ENCODE measurements at regions not wholly inside any gene's neighbourhood (a gene's known extent, or its start where the extent isn't known, plus 50 kb on each side); places are given as distances from the start of the nearest gene placed in this dataset.
"Not testable (repeated sequence)": the region's sequence is repeated elsewhere in the genome, so short reads cannot be mapped to it uniquely, and the experiment has no call there.

- Histone ChIP-seq H3K27me3 (replicated peaks; ENCODE audit: insufficient read depth) (no peaks in the 10 kb centered on the region), H3K36me3 (no peaks in the 10 kb centered on the region), H3K4me1 (replicated peaks) (no peaks in the 10 kb centered on the region), H3K4me3 (no peak overlapping the region), H3K9me3 (no peaks in the 10 kb centered on the region), H3K27ac (no peak overlapping the region)
- intact Hi-C loops (cut with DNase I): no loop called here
- TF ChIP-seq POLR2A (IDR thresholded peaks at IDR 0.05) (no peak), CTCF (IDR thresholded peaks at IDR 0.05) (no peak), POLR2AphosphoS5 (IDR thresholded peaks at IDR 0.05) (no peak)
- 30% methylated on average over 6 of the region's 6 CpGs for whole genome bisulfite sequencing
- no peak for DNase-seq (ENCODE audit: low spot score)
Observed at GRCh38 chr5:58181578-58182286, 278.2 kb downstream of the PLK2 start.

- Histone ChIP-seq H3K27me3 (replicated peaks; ENCODE audit: insufficient read depth) (peaks cover 3% of the 10 kb centered on the region), H3K4me1 (replicated peaks) (no peaks in the 10 kb centered on the region), H3K36me3 (no peaks in the 10 kb centered on the region), H3K27ac (no peak overlapping the region), H3K9me3 (no peaks in the 10 kb centered on the region), H3K4me3 (no peak overlapping the region)
- DNase-seq (ENCODE audit: low spot score): no peak
- WGBS: 96% methylated on average over 1 of the region's 1 CpG
- intact Hi-C loops (cut with DNase I): no loop called here
- TF ChIP-seq CTCF (IDR thresholded peaks at IDR 0.05) (no peak), POLR2AphosphoS5 (IDR thresholded peaks at IDR 0.05) (no peak), POLR2A (IDR thresholded peaks at IDR 0.05) (no peak)
Observed at GRCh38 chr5:58172946-58173345, 286.9 kb downstream of the PLK2 start.

- Histone ChIP-seq H3K27ac (no peak overlapping the region), H3K4me3 (no peak overlapping the region), H3K27me3 (replicated peaks; ENCODE audit: insufficient read depth) (peaks cover 3% of the 10 kb centered on the region), H3K4me1 (replicated peaks) (no peaks in the 10 kb centered on the region), H3K9me3 (no peaks in the 10 kb centered on the region), H3K36me3 (no peaks in the 10 kb centered on the region)
- DNase-seq (ENCODE audit: low spot score): no peak
- WGBS: 83% methylated on average over 3 of the region's 3 CpGs
- TF ChIP-seq CTCF (IDR thresholded peaks at IDR 0.05): no peak
- no peak for TF ChIP-seq POLR2AphosphoS5 (IDR thresholded peaks at IDR 0.05)
- TF ChIP-seq POLR2A (IDR thresholded peaks at IDR 0.05): no peak
- intact Hi-C loops (cut with DNase I): no loop called here
Observed at GRCh38 chr5:58165152-58165551, 294.7 kb downstream of the PLK2 start.

GRCh38 chr5:58161889-58162288, 298.0 kb downstream of the PLK2 start:
- H3K27me3 ChIP-seq (replicated peaks; ENCODE audit: insufficient read depth); H3K4me1 ChIP-seq (replicated peaks); DNase-seq (ENCODE audit: low spot score); H3K9me3 ChIP-seq; H3K27ac ChIP-seq; H3K4me3 ChIP-seq; intact Hi-C loops (cut with DNase I); H3K36me3 ChIP-seq: not testable (repeated sequence)
- 83% methylated on average over 6 of the region's 6 CpGs for WGBS

GRCh38 chr5:58156973-58157701, 302.7 kb downstream of the PLK2 start:
- Histone ChIP-seq H3K4me1 (replicated peaks) (no peaks in the 10 kb centered on the region), H3K4me3 (no peak overlapping the region), H3K27ac (no peak overlapping the region), H3K27me3 (replicated peaks; ENCODE audit: insufficient read depth) (no peaks in the 10 kb centered on the region), H3K36me3 (no peaks in the 10 kb centered on the region), H3K9me3 (no peaks in the 10 kb centered on the region)
- TF ChIP-seq POLR2AphosphoS5 (IDR thresholded peaks at IDR 0.05) (no peak), CTCF (IDR thresholded peaks at IDR 0.05) (no peak), POLR2A (IDR thresholded peaks at IDR 0.05) (no peak)
- intact Hi-C loops (cut with DNase I): no loop called here
- DNase-seq (ENCODE audit: low spot score): no peak
- 38% methylated on average over 8 of the region's 8 CpGs for whole genome bisulfite sequencing
